ENCODE measurements at regions not wholly inside any gene's neighbourhood (a gene's known extent, or its start where the extent isn't known, plus 50 kb on each side); places are given as distances from the start of the nearest gene placed in this dataset.

GRCh38 chr11:87600938-87601337, 563.2 kb downstream of the TMEM135 start:
- TF ChIP-seq CTCF (IDR thresholded peaks at IDR 0.05 in 4 of 5, conservative IDR thresholded peaks at IDR 0.05 in 1 of 5) (no peak), POLR2A (IDR thresholded peaks at IDR 0.05) (no peak)
